PFSK-1 (cell line): ENCODE measurements at regions not wholly inside any gene's neighbourhood (a gene's known extent, or its start where the extent isn't known, plus 50 kb on each side); places are given as distances from the start of the nearest gene placed in this dataset.

ENCODE experiments used
- POLR2AphosphoS5 ChIP-seq: IDR thresholded peaks from 2 replicates; pipeline ENCODE4 v1.6.1; 2012; ENCODE audit warnings: low read depth, mild to moderate bottlenecking, control low read depth, low read length, moderate library complexity
- SIN3A ChIP-seq: IDR thresholded peaks from 2 replicates; pipeline ENCODE4 v1.6.1; 2012; ENCODE audit warnings: mild to moderate bottlenecking, low read length, moderate library complexity, borderline replicate concordance; ENCODE audit not compliant: insufficient read depth
- TAF1 ChIP-seq: IDR thresholded peaks from 2 replicates; pipeline ENCODE4 v1.6.1; 2012; ENCODE audit warnings: low read length, control low read depth, borderline replicate concordance; ENCODE audit not compliant: insufficient read depth
- TF ChIP-seq, protein P1 (sequence below), 2 experiments: IDR thresholded peaks; 2 replicates each; pipeline versions ENCODE4 v1.6.1 to v1.8.0; 2011 to 2012; ENCODE audit warnings: low read depth in 2 of 2, low read length in 2 of 2, control low read depth in 1 of 2, inconsistent platforms in 1 of 2, mild to moderate bottlenecking in 1 of 2, moderate library complexity in 1 of 2; ENCODE audit not compliant: insufficient read depth in 1 of 2

DNA sequence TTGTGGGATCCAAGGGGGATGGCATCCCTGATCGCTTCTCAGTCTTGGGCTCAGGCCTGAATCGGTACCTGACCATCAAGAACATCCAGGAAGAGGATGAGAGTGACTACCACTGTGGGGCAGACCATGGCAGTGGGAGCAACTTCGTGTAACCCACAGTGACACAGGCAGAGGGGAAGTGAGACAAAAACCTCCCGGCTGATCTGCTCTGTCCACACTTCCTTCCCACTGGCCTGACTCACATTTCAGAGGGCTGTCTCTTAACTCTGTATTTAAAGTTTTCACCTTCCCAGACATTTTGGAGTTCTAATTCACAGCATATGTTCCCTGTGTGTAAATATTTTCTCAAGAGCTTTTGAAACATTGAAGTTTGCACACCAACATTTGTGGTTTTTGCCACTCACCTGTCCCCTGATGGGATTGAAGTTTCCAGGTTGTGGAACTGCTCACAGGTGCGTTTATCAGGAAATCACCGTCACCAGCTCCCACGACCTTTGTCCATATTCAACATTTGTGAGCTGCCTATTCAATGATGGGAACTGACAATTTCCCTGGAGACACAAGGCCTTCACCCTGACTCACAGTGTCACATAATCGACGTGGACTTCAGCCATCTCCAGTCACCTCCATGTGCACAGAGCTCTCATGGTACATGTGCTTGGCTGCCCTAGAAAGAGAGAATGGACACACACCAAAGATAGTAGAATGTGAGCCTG is 99.2 kb downstream of the VPREB1 start:
- TF ChIP-seq POLR2AphosphoS5 = no peak
- TF ChIP-seq TAF1 = no peak
- TF ChIP-seq, protein P1, sequence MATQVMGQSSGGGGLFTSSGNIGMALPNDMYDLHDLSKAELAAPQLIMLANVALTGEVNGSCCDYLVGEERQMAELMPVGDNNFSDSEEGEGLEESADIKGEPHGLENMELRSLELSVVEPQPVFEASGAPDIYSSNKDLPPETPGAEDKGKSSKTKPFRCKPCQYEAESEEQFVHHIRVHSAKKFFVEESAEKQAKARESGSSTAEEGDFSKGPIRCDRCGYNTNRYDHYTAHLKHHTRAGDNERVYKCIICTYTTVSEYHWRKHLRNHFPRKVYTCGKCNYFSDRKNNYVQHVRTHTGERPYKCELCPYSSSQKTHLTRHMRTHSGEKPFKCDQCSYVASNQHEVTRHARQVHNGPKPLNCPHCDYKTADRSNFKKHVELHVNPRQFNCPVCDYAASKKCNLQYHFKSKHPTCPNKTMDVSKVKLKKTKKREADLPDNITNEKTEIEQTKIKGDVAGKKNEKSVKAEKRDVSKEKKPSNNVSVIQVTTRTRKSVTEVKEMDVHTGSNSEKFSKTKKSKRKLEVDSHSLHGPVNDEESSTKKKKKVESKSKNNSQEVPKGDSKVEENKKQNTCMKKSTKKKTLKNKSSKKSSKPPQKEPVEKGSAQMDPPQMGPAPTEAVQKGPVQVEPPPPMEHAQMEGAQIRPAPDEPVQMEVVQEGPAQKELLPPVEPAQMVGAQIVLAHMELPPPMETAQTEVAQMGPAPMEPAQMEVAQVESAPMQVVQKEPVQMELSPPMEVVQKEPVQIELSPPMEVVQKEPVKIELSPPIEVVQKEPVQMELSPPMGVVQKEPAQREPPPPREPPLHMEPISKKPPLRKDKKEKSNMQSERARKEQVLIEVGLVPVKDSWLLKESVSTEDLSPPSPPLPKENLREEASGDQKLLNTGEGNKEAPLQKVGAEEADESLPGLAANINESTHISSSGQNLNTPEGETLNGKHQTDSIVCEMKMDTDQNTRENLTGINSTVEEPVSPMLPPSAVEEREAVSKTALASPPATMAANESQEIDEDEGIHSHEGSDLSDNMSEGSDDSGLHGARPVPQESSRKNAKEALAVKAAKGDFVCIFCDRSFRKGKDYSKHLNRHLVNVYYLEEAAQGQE (IDR thresholded peaks at IDR 0.05; ENCODE audit: insufficient read depth in 1 of 2, low read depth in 2 of 2, low read length in 2 of 2) = no peak
- no peak for TF ChIP-seq SIN3A
